Upper lobe of right lung (tissue), 1 donor: ENCODE measurements at regions not wholly inside any gene's neighbourhood (a gene's known extent, or its start where the extent isn't known, plus 50 kb on each side); places are given as distances from the start of the nearest gene placed in this dataset.

Experiments
- ATAC-seq: fragments of 200-7000 bp; cut with Tn5 transposase; one replicate; pipeline ENCODE4 v1.9.1; 2020; ENCODE audit warnings: mild to moderate bottlenecking, moderate library complexity
- DNase-seq: peaks from one replicate; pipeline ENCODE4 v3.0.0-alpha.2; 2020
- H3K27ac ChIP-seq: fragments of 200-600 bp; one replicate; pipeline ENCODE4 v1.8.0; 2022
- H3K27me3 ChIP-seq: fragments of 200-600 bp; one replicate; pipeline ENCODE4 v1.8.0; 2022; ENCODE audit warnings: mild to moderate bottlenecking
- H3K36me3 ChIP-seq: fragments of 200-600 bp; one replicate; pipeline ENCODE4 v1.8.0; 2022
- H3K4me1 ChIP-seq: fragments of 200-600 bp; one replicate; pipeline ENCODE4 v1.8.0; 2022
- H3K4me3 ChIP-seq: fragments of 200-600 bp; one replicate; pipeline ENCODE4 v1.8.0; 2022; ENCODE audit warnings: mild to moderate bottlenecking
- H3K9me3 ChIP-seq: fragments of 200-600 bp; one replicate; pipeline ENCODE4 v1.8.0; 2022
- intact Hi-C: fragments of 100-400 bp; cut with DNase I; formaldehyde crosslinking; loops from one replicate; pipeline ENCODE4 v1.11.0; 2022
- TF ChIP-seq, protein P1 (sequence below): fragments of 200-600 bp; IDR thresholded peaks from one replicate; pipeline ENCODE4 v1.8.0; 2022; ENCODE audit warnings: antibody characterized with exemption
- donor health status: DM: no; HTN: yes; CAD: no; lungs with severe emphysema.

DNA sequence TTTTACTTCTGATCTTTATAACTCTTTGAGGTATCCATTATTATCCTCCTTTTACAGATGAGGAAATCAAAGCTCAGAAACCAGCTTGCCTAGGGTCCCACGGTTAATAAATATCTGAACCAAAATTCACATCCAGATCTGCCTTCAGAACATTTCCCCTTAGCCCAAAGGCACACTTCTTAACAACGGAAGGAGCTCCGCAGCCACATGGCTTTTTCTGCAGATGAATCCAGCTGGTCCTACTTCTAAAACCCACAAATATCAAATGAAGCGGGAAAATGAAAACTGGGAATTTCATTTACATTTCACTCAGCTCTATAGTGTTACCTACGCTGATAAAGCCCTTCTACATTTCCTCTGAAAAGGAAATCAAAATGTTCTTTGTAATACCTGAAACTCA, 357.0 kb upstream of the ID2 start:
- no peak for ATAC-seq
- Histone ChIP-seq H3K27ac (no peak overlapping the region), H3K4me1 (no peaks in the 10 kb centered on the region), H3K27me3 (no peaks in the 10 kb centered on the region), H3K4me3 (no peak overlapping the region), H3K36me3 (no peaks in the 10 kb centered on the region), H3K9me3 (no peaks in the 10 kb centered on the region)
- intact Hi-C loops: no loop called here
- TF ChIP-seq, protein P1, sequence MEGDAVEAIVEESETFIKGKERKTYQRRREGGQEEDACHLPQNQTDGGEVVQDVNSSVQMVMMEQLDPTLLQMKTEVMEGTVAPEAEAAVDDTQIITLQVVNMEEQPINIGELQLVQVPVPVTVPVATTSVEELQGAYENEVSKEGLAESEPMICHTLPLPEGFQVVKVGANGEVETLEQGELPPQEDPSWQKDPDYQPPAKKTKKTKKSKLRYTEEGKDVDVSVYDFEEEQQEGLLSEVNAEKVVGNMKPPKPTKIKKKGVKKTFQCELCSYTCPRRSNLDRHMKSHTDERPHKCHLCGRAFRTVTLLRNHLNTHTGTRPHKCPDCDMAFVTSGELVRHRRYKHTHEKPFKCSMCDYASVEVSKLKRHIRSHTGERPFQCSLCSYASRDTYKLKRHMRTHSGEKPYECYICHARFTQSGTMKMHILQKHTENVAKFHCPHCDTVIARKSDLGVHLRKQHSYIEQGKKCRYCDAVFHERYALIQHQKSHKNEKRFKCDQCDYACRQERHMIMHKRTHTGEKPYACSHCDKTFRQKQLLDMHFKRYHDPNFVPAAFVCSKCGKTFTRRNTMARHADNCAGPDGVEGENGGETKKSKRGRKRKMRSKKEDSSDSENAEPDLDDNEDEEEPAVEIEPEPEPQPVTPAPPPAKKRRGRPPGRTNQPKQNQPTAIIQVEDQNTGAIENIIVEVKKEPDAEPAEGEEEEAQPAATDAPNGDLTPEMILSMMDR: no peak
- no peak for DNase-seq

DNA sequence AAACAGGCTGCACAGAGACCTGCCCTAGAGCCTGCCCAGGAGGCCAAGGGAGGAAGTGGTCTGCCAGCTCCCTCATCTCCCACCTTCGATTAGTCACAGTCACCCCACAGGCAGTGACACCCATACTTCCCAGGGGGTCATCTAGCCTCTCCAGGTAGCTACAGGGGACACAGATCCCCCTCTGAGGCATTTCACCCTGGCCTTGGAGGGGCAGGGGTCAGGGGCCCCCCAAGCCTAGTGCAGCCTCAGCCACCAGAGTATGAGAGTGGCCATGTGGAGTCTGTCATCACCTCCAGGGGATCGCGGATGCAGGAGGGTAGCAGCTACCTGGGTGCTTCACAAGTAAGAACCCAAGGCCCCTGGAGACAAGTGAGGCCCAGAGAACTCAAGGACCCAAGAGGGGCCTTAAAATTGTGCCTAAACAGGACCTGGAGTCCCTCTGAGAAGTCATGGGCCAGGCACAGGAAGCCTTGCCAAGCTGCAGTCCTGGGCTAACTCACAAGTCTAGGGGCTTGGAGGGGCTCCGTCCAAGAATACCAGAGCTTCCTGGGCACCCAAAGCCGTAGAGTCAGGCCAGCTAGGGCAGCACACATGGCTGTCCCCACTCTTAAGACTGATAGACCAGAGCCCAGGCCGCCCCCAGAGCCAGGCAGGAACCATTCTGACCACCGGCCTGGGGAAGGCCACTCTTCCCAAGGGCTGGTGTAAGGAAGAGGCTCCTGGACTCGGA, 354.3 kb upstream of the ID2 start:
- no peak for ATAC-seq

DNA sequence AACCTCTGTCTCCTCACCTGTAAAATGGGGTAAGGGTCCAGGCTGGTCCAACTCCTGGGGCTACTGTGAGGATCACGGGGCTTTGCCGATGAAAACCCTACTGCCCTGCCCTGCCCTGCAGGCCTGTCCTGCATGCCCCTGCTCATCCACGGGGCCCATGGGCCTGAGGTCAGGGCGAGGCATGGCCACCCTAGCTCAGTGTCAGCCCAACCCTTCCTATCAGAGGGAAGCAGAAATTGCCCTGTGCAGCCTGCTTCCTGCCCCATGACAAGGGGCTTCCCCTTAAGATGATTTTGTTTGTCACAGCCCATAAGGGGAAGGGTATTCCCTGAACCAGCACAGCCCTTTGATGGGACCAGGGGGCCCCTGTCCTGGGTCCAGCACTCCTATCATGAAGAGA, 353.6 kb upstream of the ID2 start:
- intact Hi-C loops: no loop called here
- Histone ChIP-seq H3K4me3 (no peak overlapping the region), H3K27ac (no peak overlapping the region), H3K4me1 (no peaks in the 10 kb centered on the region), H3K9me3 (no peaks in the 10 kb centered on the region), H3K36me3 (no peaks in the 10 kb centered on the region), H3K27me3 (no peaks in the 10 kb centered on the region)
- DNase-seq (no peak), ATAC-seq (peak; percentile 48)
- TF ChIP-seq, protein P1: no peak

More for the DNA sequence above, 354.3 kb upstream of the ID2 start:
- no peaks in the 10 kb centered on the region for H3K27me3 ChIP-seq
- no peaks in the 10 kb centered on the region for H3K4me1 ChIP-seq
- no peaks in the 10 kb centered on the region for H3K9me3 ChIP-seq
- no peak overlapping the region for H3K27ac ChIP-seq
- H3K4me3 ChIP-seq: no peak overlapping the region
- TF ChIP-seq, protein P1: no peak
- intact Hi-C loops: no loop called here
- H3K36me3 ChIP-seq: no peaks in the 10 kb centered on the region
- no peak for DNase-seq

DNA sequence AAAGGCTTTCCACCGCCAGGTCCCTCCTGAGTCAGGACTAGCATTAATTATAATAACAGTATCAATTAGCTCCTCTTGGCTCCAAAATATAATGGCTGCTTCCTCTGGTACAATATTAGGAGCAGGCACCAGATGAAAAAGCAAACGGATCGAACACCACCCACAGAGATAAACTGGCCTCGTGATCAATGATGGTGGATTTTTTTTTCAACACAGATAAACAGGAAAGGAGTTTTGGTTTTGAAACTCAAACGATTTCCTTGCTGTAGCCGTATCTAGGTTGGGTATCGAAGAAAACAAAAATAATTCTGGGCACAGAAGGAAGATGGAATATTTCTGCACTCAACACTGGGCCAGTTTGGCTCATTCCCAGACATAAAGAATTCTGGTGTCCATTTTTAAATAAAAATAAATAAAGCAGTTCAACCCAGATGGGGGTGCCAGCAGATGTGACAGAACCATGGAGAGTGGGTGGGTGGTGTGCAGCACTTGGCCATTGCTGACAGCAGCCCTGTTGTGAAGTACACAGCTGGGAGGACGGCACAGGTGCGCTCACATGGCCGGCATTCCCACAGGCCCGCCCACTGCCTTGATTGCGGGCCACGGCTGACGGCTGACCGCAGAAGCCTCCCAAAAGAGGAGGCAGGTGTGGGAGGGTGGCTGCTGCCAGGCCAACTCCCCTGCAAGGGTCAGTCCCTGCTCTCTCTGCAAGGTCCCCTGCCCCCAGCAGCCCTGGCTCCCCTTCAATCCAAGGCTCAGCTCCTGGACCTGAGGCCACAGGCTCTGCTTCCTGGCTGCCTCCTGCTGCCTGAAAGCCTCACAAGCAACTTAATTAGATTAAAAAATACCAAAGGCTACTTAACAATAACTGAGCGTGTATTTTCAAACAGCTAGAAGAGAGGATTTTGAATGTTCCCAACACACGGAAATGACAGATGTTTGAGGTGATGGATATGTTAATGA, 351.9 kb upstream of the ID2 start:
- Histone ChIP-seq H3K4me1 (no peaks in the 10 kb centered on the region), H3K27me3 (no peaks in the 10 kb centered on the region), H3K27ac (no peak overlapping the region), H3K4me3 (no peak overlapping the region), H3K9me3 (no peaks in the 10 kb centered on the region), H3K36me3 (no peaks in the 10 kb centered on the region)
- DNase-seq (no peak), ATAC-seq (no peak)
- TF ChIP-seq, protein P1: no peak
- intact Hi-C loops: no loop called here

DNA sequence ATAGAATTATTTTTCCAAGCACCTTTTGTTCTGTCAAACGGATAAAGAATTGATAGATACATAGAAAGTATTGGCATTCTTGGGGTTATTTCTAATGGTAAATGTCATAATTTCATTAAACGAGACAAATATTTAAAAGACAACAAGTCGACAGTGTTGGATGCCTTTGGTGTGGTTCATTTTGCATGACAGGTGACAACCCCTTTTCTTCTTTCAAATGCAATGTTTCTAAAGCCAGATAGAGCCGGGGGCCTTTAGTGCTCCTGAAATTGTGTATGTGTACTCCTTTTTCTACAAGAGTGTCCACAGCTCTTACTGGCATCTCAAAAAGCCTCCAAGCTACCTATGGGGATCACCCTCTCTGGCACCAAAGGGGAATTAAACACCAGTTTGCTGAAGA, 350.8 kb upstream of the ID2 start:
- H3K27me3 ChIP-seq: no peaks in the 10 kb centered on the region
- H3K4me1 ChIP-seq: no peaks in the 10 kb centered on the region
- H3K27ac ChIP-seq: no peak overlapping the region
- H3K36me3 ChIP-seq: no peaks in the 10 kb centered on the region
- no peaks in the 10 kb centered on the region for H3K9me3 ChIP-seq
- TF ChIP-seq, protein P1: no peak
- intact Hi-C loops: no loop called here
- ATAC-seq (no peak), DNase-seq (no peak)
- no peak overlapping the region for H3K4me3 ChIP-seq
